ENCODE measurements at regions not wholly inside any gene's neighbourhood (a gene's known extent, or its start where the extent isn't known, plus 50 kb on each side); places are given as distances from the start of the nearest gene placed in this dataset.
"Not testable (repeated sequence)": the region's sequence is repeated elsewhere in the genome, so short reads cannot be mapped to it uniquely, and the experiment has no call there.

GRCh38 chr13:34386229-34386628, 555.8 kb upstream of the NBEA start:
- not testable (repeated sequence) for H3K27ac Mint-ChIP-seq, H3K4me3 Mint-ChIP-seq

DNA sequence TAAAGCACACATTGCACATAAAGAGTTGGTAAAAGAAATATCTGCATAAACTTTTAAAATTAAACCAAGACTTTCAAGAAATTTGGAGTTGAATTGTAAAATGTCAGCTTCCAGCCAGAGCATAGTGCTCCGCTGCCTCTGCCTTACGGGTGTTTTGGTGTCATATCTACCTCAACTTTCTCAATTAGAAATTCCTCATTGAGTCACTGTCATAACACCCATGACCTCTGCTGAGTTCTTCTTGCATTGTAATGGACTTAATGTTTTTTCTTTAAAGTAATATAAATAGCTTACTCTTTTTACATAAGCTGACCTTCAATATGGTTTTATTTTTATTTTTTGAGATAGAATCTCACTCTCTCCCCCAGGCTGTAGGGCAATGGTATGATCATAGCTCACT, 551.0 kb upstream of the NBEA start:
- Mint-ChIP-seq H3K4me1 (no peaks in the 10 kb centered on the region), H3K27ac (no peak overlapping the region), H3K4me3 (no peak overlapping the region), H3K36me3 (ENCODE audit: low read depth) (no peaks in the 10 kb centered on the region), H3K27me3 (no peaks in the 10 kb centered on the region)
- DNase-seq, result no peak
- no peak for ATAC-seq
- no peaks in the 10 kb centered on the region for H3K9me3 ChIP-seq (ENCODE audit: control insufficient read depth, low read length, poor library complexity, severe bottlenecking)

More at GRCh38 chr13:34386229-34386628, 555.8 kb upstream of the NBEA start:
- not testable (repeated sequence) for H3K36me3 Mint-ChIP-seq (ENCODE audit: low read depth); H3K27me3 Mint-ChIP-seq; H3K4me1 Mint-ChIP-seq; ATAC-seq; DNase-seq; H3K9me3 ChIP-seq (ENCODE audit: control insufficient read depth, low read length, poor library complexity, severe bottlenecking)

- no peaks in the 10 kb centered on the region for H3K9me3 ChIP-seq (ENCODE audit: control insufficient read depth, low read length, poor library complexity, severe bottlenecking)
- Mint-ChIP-seq H3K4me3 (no peak overlapping the region), H3K36me3 (ENCODE audit: low read depth) (no peaks in the 10 kb centered on the region), H3K27me3 (no peaks in the 10 kb centered on the region), H3K27ac (no peak overlapping the region), H3K4me1 (no peaks in the 10 kb centered on the region)
- no peak for DNase-seq
- ATAC-seq, result no peak
Observed at GRCh38 chr13:34401696-34402095, 540.4 kb upstream of the NBEA start.

GRCh38 chr13:34405410-34406181, 536.5 kb upstream of the NBEA start:
- no peaks in the 10 kb centered on the region for H3K9me3 ChIP-seq (ENCODE audit: control insufficient read depth, low read length, poor library complexity, severe bottlenecking)
- ATAC-seq (no peak), DNase-seq (no peak)
- H3K27me3 Mint-ChIP-seq, result no peaks in the 10 kb centered on the region
- no peak overlapping the region for H3K27ac Mint-ChIP-seq
- H3K36me3 Mint-ChIP-seq (ENCODE audit: low read depth), result no peaks in the 10 kb centered on the region
- H3K4me1 Mint-ChIP-seq, result no peaks in the 10 kb centered on the region
- no peak overlapping the region for H3K4me3 Mint-ChIP-seq

DNA sequence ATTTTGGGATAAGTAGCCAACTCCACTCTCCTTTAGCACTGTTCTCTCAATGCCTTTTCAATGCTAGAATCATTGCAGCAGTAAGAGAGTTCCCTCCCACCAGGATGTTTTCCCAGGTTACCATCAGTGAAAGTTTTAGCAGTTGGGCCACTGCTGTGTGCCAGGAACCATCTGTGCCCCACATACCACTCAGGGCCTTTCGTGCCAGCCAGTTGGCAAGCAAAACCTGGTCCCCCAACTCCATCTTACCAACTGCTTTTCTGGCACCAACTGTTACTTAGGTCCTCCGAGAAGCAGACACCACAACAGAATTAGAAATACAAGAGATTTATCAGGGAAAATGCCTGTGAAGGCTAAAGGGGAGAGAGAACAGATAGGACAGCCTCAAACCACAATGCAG, 533.4 kb upstream of the NBEA start:
- no peaks in the 10 kb centered on the region for H3K9me3 ChIP-seq (ENCODE audit: control insufficient read depth, low read length, poor library complexity, severe bottlenecking)
- no peak for DNase-seq
- H3K4me3 Mint-ChIP-seq, result no peak overlapping the region
- H3K27me3 Mint-ChIP-seq, result no peaks in the 10 kb centered on the region
- H3K4me1 Mint-ChIP-seq, result no peaks in the 10 kb centered on the region
- no peaks in the 10 kb centered on the region for H3K36me3 Mint-ChIP-seq (ENCODE audit: low read depth)
- ATAC-seq, result no peak
- no peak overlapping the region for H3K27ac Mint-ChIP-seq

- DNase-seq (no peak), ATAC-seq (no peak)
- H3K4me1 Mint-ChIP-seq, result no peaks in the 10 kb centered on the region
Observed at GRCh38 chr13:34409496-34410182, 532.4 kb upstream of the NBEA start.

GRCh38 chr13:34410678-34411077, 531.4 kb upstream of the NBEA start:
- ATAC-seq (no peak), DNase-seq (no peak)
- no peaks in the 10 kb centered on the region for H3K27me3 Mint-ChIP-seq
- no peaks in the 10 kb centered on the region for H3K4me1 Mint-ChIP-seq
- no peak overlapping the region for H3K4me3 Mint-ChIP-seq
- no peak overlapping the region for H3K27ac Mint-ChIP-seq
- H3K36me3 Mint-ChIP-seq (ENCODE audit: low read depth), result no peaks in the 10 kb centered on the region
- no peaks in the 10 kb centered on the region for H3K9me3 ChIP-seq (ENCODE audit: control insufficient read depth, low read length, poor library complexity, severe bottlenecking)

More at GRCh38 chr13:34409496-34410182, 532.4 kb upstream of the NBEA start:
- no peaks in the 10 kb centered on the region for H3K9me3 ChIP-seq (ENCODE audit: control insufficient read depth, low read length, poor library complexity, severe bottlenecking)
- H3K36me3 Mint-ChIP-seq (ENCODE audit: low read depth), result no peaks in the 10 kb centered on the region
- no peaks in the 10 kb centered on the region for H3K27me3 Mint-ChIP-seq
- H3K4me3 Mint-ChIP-seq, result no peak overlapping the region
- H3K27ac Mint-ChIP-seq, result no peak overlapping the region

DNA sequence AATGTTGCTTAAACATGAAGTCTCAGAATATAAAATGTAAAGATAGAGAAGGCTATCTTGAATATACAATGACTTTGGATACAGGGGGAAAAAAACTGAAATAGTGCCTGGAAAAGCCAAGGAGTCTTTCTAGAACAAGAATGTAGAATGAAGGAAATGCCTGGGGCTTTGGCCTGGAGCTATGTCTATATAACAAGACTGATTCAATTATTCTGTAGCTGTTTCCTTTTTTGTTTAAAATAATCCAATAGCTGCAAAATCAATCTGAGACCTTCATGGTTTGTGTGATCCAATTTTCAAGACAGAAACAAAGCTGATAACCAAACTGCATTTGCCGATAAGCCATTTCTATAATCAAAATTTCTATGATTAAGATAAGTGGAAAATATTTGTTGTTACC, 530.9 kb upstream of the NBEA start:
- Mint-ChIP-seq H3K4me1 (no peaks in the 10 kb centered on the region), H3K36me3 (ENCODE audit: low read depth) (no peaks in the 10 kb centered on the region), H3K27me3 (no peaks in the 10 kb centered on the region), H3K27ac (no peak overlapping the region), H3K4me3 (no peak overlapping the region)
- DNase-seq, result no peak
- ATAC-seq, result no peak
- no peaks in the 10 kb centered on the region for H3K9me3 ChIP-seq (ENCODE audit: control insufficient read depth, low read length, poor library complexity, severe bottlenecking)

DNA sequence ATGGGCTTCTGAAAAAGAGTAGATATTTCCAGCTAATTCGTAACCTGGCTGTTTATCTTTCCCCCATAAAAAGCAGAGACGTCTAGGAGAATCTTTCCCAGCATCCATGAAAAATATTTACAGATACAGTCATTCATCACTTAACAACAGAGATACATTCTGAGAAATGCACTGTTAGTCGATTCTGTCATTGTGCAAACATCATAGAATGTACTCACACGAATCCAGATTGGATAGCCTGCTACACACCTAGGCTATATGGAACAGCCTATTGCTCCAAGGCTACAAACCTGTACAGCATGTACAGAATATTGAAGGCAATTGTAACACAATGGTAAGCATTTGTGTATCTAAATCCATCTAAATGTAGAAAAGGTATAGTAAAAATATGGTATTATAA, 530.2 kb upstream of the NBEA start:
- Mint-ChIP-seq H3K36me3 (ENCODE audit: low read depth) (no peaks in the 10 kb centered on the region), H3K4me3 (no peak overlapping the region), H3K27me3 (no peaks in the 10 kb centered on the region), H3K27ac (no peak overlapping the region), H3K4me1 (no peaks in the 10 kb centered on the region)
- DNase-seq, result no peak
- no peaks in the 10 kb centered on the region for H3K9me3 ChIP-seq (ENCODE audit: control insufficient read depth, low read length, poor library complexity, severe bottlenecking)
- ATAC-seq, result no peak

GRCh38 chr13:34412295-34412694, 529.8 kb upstream of the NBEA start:
- Mint-ChIP-seq H3K4me1 (no peaks in the 10 kb centered on the region), H3K36me3 (ENCODE audit: low read depth) (no peaks in the 10 kb centered on the region), H3K27ac (no peak overlapping the region), H3K4me3 (no peak overlapping the region), H3K27me3 (no peaks in the 10 kb centered on the region)
- ATAC-seq, result no peak
- no peaks in the 10 kb centered on the region for H3K9me3 ChIP-seq (ENCODE audit: control insufficient read depth, low read length, poor library complexity, severe bottlenecking)
- DNase-seq, result no peak

GRCh38 chr13:34412817-34413375, 529.2 kb upstream of the NBEA start:
- H3K4me1 Mint-ChIP-seq, result no peaks in the 10 kb centered on the region
- H3K36me3 Mint-ChIP-seq (ENCODE audit: low read depth), result no peaks in the 10 kb centered on the region
- ATAC-seq (no peak), DNase-seq (no peak)
- H3K27me3 Mint-ChIP-seq, result no peaks in the 10 kb centered on the region
- no peaks in the 10 kb centered on the region for H3K9me3 ChIP-seq (ENCODE audit: control insufficient read depth, low read length, poor library complexity, severe bottlenecking)
- H3K4me3 Mint-ChIP-seq, result no peak overlapping the region
- H3K27ac Mint-ChIP-seq, result no peak overlapping the region

DNA sequence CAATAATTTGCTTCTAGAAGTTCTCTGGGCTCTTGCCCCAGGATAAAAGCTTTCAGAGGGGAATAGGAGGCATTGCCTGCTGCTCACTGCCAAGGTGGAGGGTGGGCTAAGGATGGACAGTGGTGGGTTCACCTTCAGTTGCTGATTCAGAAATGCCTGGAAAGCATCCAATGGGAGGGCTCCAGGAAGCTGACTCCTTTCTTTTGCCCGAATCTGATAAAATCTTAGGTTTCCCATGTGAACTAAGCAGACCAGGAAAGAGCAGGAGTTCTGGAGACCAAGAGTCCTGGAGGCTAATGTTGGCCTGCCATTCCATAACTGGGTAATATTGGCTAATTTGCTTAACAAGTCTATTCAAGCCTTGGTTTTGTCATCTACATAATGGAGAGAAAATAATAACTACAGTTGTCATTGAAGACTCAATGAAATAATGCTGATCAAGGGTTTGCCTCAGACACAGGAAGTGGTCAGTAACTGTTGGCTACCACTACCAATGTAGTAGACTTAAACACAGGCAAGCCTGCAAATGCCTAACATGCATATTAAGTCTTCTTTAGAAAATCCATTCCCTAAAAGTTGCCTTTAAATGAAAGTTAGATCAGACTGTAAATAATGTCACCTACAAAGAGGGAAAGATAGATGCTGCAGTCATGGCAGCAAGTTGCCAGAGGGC, 528.4 kb upstream of the NBEA start:
- no peaks in the 10 kb centered on the region for H3K27me3 Mint-ChIP-seq

GRCh38 chr13:34414616-34415015, 527.5 kb upstream of the NBEA start:
- Mint-ChIP-seq H3K4me3 (no peak overlapping the region), H3K27me3 (no peaks in the 10 kb centered on the region), H3K27ac (no peak overlapping the region), H3K4me1 (no peaks in the 10 kb centered on the region), H3K36me3 (ENCODE audit: low read depth) (no peaks in the 10 kb centered on the region)
- DNase-seq (no peak), ATAC-seq (no peak)
- H3K9me3 ChIP-seq (ENCODE audit: control insufficient read depth, low read length, poor library complexity, severe bottlenecking), result no peaks in the 10 kb centered on the region

More for the DNA sequence above, 528.4 kb upstream of the NBEA start:
- H3K4me1 Mint-ChIP-seq, result no peaks in the 10 kb centered on the region
- no peak overlapping the region for H3K4me3 Mint-ChIP-seq
- no peak for DNase-seq
- no peaks in the 10 kb centered on the region for H3K9me3 ChIP-seq (ENCODE audit: control insufficient read depth, low read length, poor library complexity, severe bottlenecking)
- no peaks in the 10 kb centered on the region for H3K36me3 Mint-ChIP-seq (ENCODE audit: low read depth)
- ATAC-seq, result no peak
- H3K27ac Mint-ChIP-seq, result no peak overlapping the region

Data from T-helper 17 cell (primary cell).